ENCODE measurements at regions not wholly inside any gene's neighbourhood (a gene's known extent, or its start where the extent isn't known, plus 50 kb on each side); places are given as distances from the start of the nearest gene placed in this dataset.

GRCh38 chr2:16315458-16315835, 350.2 kb downstream of the CYRIA start:
- no peak for DNase-seq (ENCODE audit: extremely low spot score, insufficient read length, low read depth)
- no peak for FAIRE-seq

- no peak for FAIRE-seq
- DNase-seq (ENCODE audit: extremely low spot score, insufficient read length, low read depth), result no peak
Measured at GRCh38 chr2:16314691-16315457, 350.8 kb downstream of the CYRIA start.

GRCh38 chr2:16314001-16314400, 351.6 kb downstream of the CYRIA start:
- DNase-seq (ENCODE audit: extremely low spot score, insufficient read length, low read depth), result no peak
- FAIRE-seq, result no peak

GRCh38 chr2:16313235-16313975, 352.2 kb downstream of the CYRIA start:
- DNase-seq (ENCODE audit: extremely low spot score, insufficient read length, low read depth) (no peak), FAIRE-seq (no peak)

- FAIRE-seq (no peak), DNase-seq (ENCODE audit: extremely low spot score, insufficient read length, low read depth) (no peak)
Measured at GRCh38 chr2:16312771-16313170, 352.9 kb downstream of the CYRIA start.

- no peak for DNase-seq (ENCODE audit: extremely low spot score, insufficient read length, low read depth)
- FAIRE-seq, result no peak
Measured at GRCh38 chr2:16311521-16312440, 353.9 kb downstream of the CYRIA start.

- DNase-seq (ENCODE audit: extremely low spot score, insufficient read length, low read depth) (no peak), FAIRE-seq (no peak)
Measured at GRCh38 chr2:16308816-16309215, 356.8 kb downstream of the CYRIA start.

GRCh38 chr2:16304876-16305590, 360.6 kb downstream of the CYRIA start:
- FAIRE-seq, result no peak
- DNase-seq (ENCODE audit: extremely low spot score, insufficient read length, low read depth), result no peak

- FAIRE-seq, result no peak
- no peak for DNase-seq (ENCODE audit: extremely low spot score, insufficient read length, low read depth)
Measured at GRCh38 chr2:16303761-16304160, 361.9 kb downstream of the CYRIA start.

- no peak for FAIRE-seq
- no peak for DNase-seq (ENCODE audit: extremely low spot score, insufficient read length, low read depth)
Measured at GRCh38 chr2:16303273-16303577, 362.4 kb downstream of the CYRIA start.

- DNase-seq (ENCODE audit: extremely low spot score, insufficient read length, low read depth) (no peak), FAIRE-seq (no peak)
Measured at GRCh38 chr2:16302431-16303272, 362.3 kb downstream of the MYCN start.

- FAIRE-seq (no peak), DNase-seq (ENCODE audit: extremely low spot score, insufficient read length, low read depth) (no peak)
Measured at GRCh38 chr2:16301961-16302360, 361.6 kb downstream of the MYCN start.

GRCh38 chr2:16298866-16299265, 358.5 kb downstream of the MYCN start:
- DNase-seq (ENCODE audit: extremely low spot score, insufficient read length, low read depth) (no peak), FAIRE-seq (no peak)

- no peak for FAIRE-seq
- DNase-seq (ENCODE audit: extremely low spot score, insufficient read length, low read depth), result no peak
Measured at GRCh38 chr2:16296331-16297250, 356.2 kb downstream of the MYCN start.

GRCh38 chr2:16296038-16296290, 355.6 kb downstream of the MYCN start:
- no peak for FAIRE-seq
- no peak for DNase-seq (ENCODE audit: extremely low spot score, insufficient read length, low read depth)

- DNase-seq (ENCODE audit: extremely low spot score, insufficient read length, low read depth) (no peak), FAIRE-seq (no peak)
Measured at GRCh38 chr2:16294791-16295190, 354.4 kb downstream of the MYCN start.

GRCh38 chr2:16293871-16294270, 353.5 kb downstream of the MYCN start:
- FAIRE-seq, result no peak
- DNase-seq (ENCODE audit: extremely low spot score, insufficient read length, low read depth), result no peak

GRCh38 chr2:16293398-16293797, 353.0 kb downstream of the MYCN start:
- DNase-seq (ENCODE audit: extremely low spot score, insufficient read length, low read depth) (no peak), FAIRE-seq (no peak)

All from GM18507 (cell line).